NCI-H69 (cell line): ENCODE measurements at regions not wholly inside any gene's neighbourhood (a gene's known extent, or its start where the extent isn't known, plus 50 kb on each side); places are given as distances from the start of the nearest gene placed in this dataset.
"Not testable (repeated sequence)": the region's sequence is repeated elsewhere in the genome, so short reads cannot be mapped to it uniquely, and the experiment has no call there.

ENCODE experiments used
- DNase-seq: peaks from one replicate; lab custom pipeline; 2025; lab: John Stamatoyannopoulos, UW

DNA sequence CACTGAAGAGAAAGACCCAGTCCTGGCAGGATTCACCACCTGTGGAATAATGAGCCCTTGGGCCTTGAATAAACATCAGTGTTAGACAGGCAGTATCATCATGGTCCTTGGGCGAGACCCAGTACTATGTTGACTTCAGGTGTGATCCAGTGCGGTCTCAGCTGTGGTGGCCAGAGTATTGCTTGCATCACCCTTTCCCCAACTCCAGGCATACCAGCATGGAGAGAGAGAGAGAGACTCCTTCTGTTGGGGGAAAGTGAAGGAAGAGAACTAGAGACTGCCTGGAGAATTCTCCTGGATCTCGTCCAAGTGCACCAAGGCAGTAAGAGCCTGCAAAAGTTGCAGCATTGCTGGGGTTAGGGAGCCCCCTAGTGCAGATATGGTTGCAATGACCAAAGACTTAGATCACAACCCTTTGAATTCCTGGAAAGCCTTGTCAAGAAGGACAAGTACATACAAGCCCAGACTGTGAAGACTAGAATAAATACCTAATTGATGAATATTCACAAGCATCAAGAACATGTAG is 61.1 kb upstream of the VAMP7 start:
- peak; percentile 74 for DNase-seq

GRCh38 chrX:155819525-155819924 is 61.6 kb upstream of the VAMP7 start:
- DNase-seq, result no peak

GRCh38 chrX:155814391-155814790 is 66.8 kb upstream of the VAMP7 start:
- DNase-seq, result not testable (repeated sequence)

GRCh38 chrX:155779831-155780230 is 101.3 kb upstream of the VAMP7 start:
- no peak for DNase-seq

- no peak for DNase-seq
These were observed 102.1 kb upstream of the VAMP7 start for GRCh38 chrX:155778844-155779553.

- DNase-seq, result no peak
These were observed 106.8 kb upstream of the VAMP7 start for GRCh38 chrX:155774387-155774786.

GRCh38 chrX:155767876-155768769 is 113.0 kb upstream of the VAMP7 start:
- peak; percentile 22 for DNase-seq

- DNase-seq, result peak; percentile 76
These were observed 113.9 kb upstream of the VAMP7 start for GRCh38 chrX:155767051-155767875.

DNA sequence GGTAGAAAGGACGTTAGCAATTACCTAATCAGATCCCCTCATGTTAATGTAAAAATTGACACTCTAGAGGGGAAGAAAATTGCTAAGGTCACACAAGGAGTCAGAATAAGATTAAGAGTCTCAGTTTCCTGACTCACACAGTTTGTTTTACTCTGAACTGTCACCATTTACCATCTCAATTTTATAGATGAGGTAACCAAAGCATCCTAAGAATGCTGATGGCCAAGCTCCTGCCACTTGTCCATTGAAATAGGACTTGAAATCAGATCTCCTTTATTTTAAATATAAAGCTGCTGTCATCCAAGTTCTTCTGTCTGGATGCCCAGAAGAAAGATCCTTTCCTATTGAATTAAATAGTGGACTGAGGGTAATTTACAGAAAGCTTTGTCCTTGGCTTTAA is 114.8 kb upstream of the VAMP7 start:
- no peak for DNase-seq

GRCh38 chrX:155761185-155761584 is 120.0 kb upstream of the VAMP7 start:
- no peak for DNase-seq

DNA sequence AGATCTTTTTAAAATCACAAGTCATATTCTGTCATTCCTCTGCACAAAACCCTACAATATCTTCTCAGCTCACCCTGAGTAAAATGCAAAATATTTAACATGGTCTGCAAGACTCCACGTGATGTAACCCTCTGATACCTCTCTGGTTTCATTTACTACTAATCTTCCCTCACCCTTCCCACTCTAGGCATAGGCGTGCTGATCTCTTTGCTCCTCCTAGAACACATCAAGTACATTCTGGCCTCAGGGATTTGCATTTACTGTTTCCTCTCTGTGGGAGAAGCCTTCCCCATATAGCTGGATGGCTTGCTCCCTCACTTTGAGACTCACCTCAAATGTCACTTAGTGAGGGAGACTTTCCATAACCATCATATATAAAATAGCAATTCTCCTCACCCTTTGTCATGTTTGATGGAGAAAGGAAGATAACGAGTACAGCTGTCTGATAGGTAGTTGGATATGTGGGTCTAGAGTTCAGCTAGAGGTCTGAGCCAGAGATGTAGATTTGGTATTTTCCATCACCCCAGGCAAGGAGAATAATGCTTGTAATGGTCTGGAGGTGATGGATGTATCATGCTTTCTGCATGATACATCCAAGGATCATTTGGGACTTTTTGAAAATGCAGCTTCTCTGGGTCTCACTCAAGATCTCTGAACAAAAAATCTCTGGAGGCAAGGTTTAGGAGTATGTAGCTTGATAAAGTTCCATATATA is 123.9 kb upstream of the VAMP7 start:
- DNase-seq, result no peak

DNA sequence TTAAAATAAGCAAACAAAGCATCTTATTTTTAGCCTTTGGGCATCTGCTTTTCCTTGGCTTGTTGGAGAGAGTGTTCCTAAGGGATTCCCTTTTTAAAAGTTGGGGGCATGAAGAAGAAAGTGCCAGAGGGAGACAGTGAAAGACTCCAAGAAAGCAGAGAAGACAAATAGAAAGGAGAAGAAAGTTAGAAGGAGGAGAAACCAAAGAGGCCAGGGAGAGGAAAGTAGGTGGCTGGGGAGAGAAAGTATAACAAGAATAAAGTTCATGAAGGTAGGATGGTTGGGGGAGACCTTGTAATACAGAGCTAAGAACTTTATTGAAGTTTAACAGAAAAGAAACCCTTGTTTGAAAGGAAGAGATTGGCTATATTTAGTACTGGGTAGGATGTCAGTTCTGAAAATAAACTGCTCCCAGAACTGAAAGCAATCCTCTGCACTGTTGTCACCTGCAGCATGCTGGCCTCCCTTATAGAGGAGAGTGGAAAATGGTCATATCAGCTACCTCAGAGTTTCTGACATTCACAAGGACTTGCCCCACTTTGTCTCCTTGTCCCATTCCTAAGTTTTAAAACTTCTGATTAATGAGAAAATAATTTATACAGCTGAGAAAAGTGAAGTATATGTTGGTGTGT is 125.3 kb upstream of the VAMP7 start:
- no peak for DNase-seq

DNA sequence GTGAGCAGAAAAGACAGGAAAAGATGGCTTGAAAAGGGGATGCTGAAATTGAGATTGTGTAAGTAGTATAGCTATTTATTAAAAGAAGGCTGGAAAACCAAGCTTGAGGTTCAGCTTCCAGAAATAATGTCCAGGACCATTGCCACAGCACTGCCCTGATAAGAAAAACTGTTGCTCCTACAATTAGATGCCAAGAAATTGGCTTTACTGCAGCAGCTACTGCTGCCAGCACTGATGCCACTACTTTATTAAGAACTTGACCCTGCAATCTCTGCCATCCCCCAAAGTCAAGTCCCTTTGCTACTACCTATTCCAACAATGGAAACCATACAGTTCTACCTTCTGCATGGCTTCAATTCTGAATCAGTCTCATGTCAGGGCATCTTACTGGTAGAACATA is 130.0 kb upstream of the VAMP7 start:
- DNase-seq, result no peak

DNA sequence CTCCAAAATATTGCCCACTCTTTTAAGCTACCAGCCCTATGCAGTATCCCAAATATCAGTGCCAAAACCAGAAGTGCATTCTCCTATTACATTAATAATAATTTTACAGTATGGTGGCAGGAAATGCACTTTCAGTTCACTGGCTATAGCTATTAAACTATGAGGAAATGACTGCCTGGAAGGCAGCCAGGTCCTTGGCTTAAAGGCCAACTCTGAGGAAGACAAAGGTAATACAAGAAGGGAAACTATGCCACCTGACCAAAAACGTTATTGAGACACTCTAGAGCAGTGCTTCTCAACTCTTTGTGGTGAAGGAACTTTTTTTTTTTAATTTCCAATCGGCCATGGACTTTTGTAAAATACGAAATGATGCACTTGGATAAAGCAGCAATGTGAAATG is 133.6 kb upstream of the VAMP7 start:
- peak; percentile 47 for DNase-seq

GRCh38 chrX:155745792-155746191 is 133.0 kb upstream of the TMLHE start:
- DNase-seq, result peak; percentile 75

GRCh38 chrX:155744534-155744933 is 131.8 kb upstream of the TMLHE start:
- DNase-seq, result no peak

DNA sequence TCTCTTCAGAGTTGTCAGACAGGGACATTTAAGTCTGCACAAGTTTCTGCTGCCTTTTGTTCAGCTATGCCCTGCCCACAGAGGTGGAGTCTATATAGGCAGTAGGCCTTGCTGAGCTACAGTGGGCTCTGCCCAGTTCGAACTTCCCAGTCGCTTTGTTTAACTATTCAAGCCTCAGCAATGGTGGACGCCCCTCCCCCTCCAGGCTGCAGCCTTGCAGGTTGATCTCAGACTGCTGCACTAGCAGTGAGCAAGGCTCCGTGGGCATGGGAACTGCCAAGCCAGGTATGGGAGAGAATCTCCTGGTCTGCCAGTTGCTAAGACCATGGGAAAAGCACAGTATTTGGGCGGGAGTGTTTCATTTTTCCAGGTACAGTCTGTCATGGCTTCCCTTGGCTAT is 115.6 kb upstream of the TMLHE start:
- not testable (repeated sequence) for DNase-seq

- DNase-seq, result no peak
These were observed 106.3 kb upstream of the TMLHE start for GRCh38 chrX:155718972-155719586.

DNA sequence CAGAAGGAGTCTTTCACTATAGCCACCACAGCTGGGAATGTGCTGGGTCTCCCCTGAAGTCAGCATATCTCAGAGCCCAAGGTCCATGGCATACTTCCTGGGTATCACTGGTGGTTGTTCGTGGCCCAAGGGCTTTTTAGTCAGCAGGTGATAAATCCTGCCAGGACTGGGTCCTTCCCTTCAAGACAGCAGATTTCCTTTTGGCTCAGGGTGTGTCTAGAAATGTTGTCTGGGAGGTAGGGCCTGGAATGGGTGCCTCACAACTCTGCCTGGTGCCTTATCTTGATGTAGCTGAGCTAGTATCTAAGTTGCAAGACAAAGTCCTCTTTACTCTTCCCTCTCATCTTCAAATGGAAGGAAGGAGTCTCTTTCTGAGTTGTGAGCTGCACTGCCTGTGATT is 102.4 kb upstream of the TMLHE start:
- no peak for DNase-seq

DNA sequence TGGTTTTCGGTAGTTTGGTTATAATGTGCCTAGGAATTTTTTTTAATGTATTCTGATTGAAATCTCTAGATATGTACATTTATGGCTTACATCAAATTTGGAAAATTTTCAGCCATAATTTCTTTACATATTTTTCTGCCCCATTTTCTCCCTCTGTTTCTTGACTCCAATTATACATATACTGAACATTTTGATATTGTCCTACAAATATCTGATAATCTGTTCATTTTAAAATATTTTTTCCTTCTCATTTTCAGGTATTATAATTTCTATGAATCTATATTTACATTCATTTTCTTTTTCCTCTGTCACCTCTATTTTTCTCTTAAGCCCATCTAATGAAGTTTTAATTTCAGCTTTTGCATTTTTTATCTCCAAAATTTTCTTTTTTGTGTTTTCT is 82.7 kb upstream of the TMLHE start:
- no peak for DNase-seq

DNA sequence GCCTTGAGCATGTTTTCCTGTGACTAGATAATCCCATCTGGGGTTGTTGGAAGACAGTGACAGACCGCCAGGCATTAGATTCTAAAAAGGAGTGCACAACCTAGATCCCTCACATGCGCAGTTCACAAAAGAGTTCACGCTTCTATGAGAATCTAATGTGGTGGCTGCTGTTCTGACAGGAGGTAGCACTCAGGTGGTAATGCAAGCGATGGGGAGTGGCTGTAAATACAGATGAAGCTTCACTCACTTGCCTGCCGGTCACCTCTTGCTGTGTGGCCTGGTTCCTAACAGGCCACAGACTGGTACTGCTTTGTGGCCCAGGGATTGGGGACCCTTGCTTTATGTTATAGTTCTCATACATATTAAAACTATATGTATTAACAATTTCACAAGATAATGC is 81.9 kb upstream of the TMLHE start:
- no peak for DNase-seq
